B cell (primary cell): ENCODE measurements at regions not wholly inside any gene's neighbourhood (a gene's known extent, or its start where the extent isn't known, plus 50 kb on each side); places are given as distances from the start of the nearest gene placed in this dataset.

ENCODE experiments used
- CTCF ChIP-seq: fragments of 200-600 bp; IDR thresholded peaks from one replicate; pipeline ENCODE4 v1.8.0; 2022; ENCODE audit warnings: antibody characterized with exemption, mild to moderate bottlenecking
- EZH2 ChIP-seq: IDR thresholded peaks from 2 replicates; pipeline ENCODE4 v1.6.1; 2012; ENCODE audit warnings: borderline replicate concordance, low read depth, mild to moderate bottlenecking, moderate library complexity, low read length; ENCODE audit not compliant: insufficient read depth, poor library complexity, severe bottlenecking

- TF ChIP-seq CTCF (no peak), EZH2 (no peak)
These were observed 98.3 kb upstream of the MTHFD1L start for GRCh38 chr6:150767161-150767560.
